Hindlimb muscle (tissue), 1 donor: ENCODE measurements at regions not wholly inside any gene's neighbourhood (a gene's known extent, or its start where the extent isn't known, plus 50 kb on each side); places are given as distances from the start of the nearest gene placed in this dataset.

Experiments used
- DNase-seq: peaks from one replicate; pipeline ENCODE4 v3.0.0-alpha.2; 2013

GRCh38 chr10:78995987-78996791 is 72.6 kb upstream of the ZMIZ1 start:
- no peak for DNase-seq

GRCh38 chr10:78996792-78997129 is 72.0 kb upstream of the ZMIZ1 start:
- DNase-seq: no peak

- DNase-seq: no peak
Observed at GRCh38 chr10:78997635-78998618, 70.8 kb upstream of the ZMIZ1 start.

GRCh38 chr10:79001082-79001885 is 67.5 kb upstream of the ZMIZ1 start:
- no peak for DNase-seq

GRCh38 chr10:79002336-79002735 is 66.4 kb upstream of the ZMIZ1 start:
- no peak for DNase-seq

- DNase-seq: no peak
Observed at GRCh38 chr10:79003183-79004100, 65.3 kb upstream of the ZMIZ1 start.

- no peak for DNase-seq
Observed at GRCh38 chr10:79004311-79004710, 64.5 kb upstream of the ZMIZ1 start.

- no peak for DNase-seq
Observed at GRCh38 chr10:79005126-79005810, 63.5 kb upstream of the ZMIZ1 start.

GRCh38 chr10:79007018-79007417 is 61.7 kb upstream of the ZMIZ1 start:
- DNase-seq: no peak

GRCh38 chr10:79007421-79008319 is 61.1 kb upstream of the ZMIZ1 start:
- DNase-seq: no peak

GRCh38 chr10:79009145-79009544 is 59.6 kb upstream of the ZMIZ1 start:
- DNase-seq: no peak

- DNase-seq: no peak
Observed at GRCh38 chr10:79012567-79012966, 56.2 kb upstream of the ZMIZ1 start.

- no peak for DNase-seq
Observed at GRCh38 chr10:79013406-79013987, 55.3 kb upstream of the ZMIZ1 start.

GRCh38 chr10:79014796-79015195 is 54.0 kb upstream of the ZMIZ1 start:
- no peak for DNase-seq

- DNase-seq: no peak
Observed at GRCh38 chr10:79017882-79018520, 50.8 kb upstream of the ZMIZ1 start.

- DNase-seq: no peak
Observed at GRCh38 chr10:79018521-79019011, 50.2 kb upstream of the ZMIZ1 start.
